ENCODE measurements at regions not wholly inside any gene's neighbourhood (a gene's known extent, or its start where the extent isn't known, plus 50 kb on each side); places are given as distances from the start of the nearest gene placed in this dataset.
"Not testable (repeated sequence)": the region's sequence is repeated elsewhere in the genome, so short reads cannot be mapped to it uniquely, and the experiment has no call there.

- DNase-seq (ENCODE audit: low read depth, low spot score), result no peak
- H3K4me3 ChIP-seq (ENCODE audit: low read depth, low read length), result no peak overlapping the region
- in situ Hi-C loops (cut with HindIII; ENCODE audit: low sequenced_read_pairs), result no loop called here
- TF ChIP-seq CTCF (IDR thresholded peaks at IDR 0.05; ENCODE audit: low read depth, low read length), result no peak
Observed at GRCh38 chr2:126269911-126270310, 386.0 kb upstream of the GYPC start.

DNA sequence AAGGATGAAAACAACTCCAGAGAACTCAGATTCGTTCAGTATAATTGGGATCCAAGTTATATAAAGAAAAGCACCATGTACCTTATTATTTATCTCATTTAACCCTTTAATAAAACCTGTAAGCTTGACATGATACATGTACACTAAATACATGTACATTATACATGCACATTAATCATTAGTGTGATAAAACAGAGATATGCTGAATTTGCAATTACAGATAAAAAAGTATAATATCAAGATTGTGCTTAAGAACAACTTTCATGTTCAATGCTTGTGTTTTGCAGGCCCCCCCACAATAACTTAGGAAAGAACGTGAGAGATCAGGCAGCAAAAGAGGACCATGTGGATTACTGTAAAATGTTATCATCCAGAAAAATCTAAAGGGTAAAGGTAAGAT, 385.4 kb upstream of the GYPC start:
- H3K4me3 ChIP-seq (ENCODE audit: low read depth, low read length), result no peak overlapping the region
- no peak for TF ChIP-seq CTCF (IDR thresholded peaks at IDR 0.05; ENCODE audit: low read depth, low read length)
- in situ Hi-C loops (cut with HindIII; ENCODE audit: low sequenced_read_pairs), result no loop called here
- no peak for DNase-seq (ENCODE audit: low read depth, low spot score)

DNA sequence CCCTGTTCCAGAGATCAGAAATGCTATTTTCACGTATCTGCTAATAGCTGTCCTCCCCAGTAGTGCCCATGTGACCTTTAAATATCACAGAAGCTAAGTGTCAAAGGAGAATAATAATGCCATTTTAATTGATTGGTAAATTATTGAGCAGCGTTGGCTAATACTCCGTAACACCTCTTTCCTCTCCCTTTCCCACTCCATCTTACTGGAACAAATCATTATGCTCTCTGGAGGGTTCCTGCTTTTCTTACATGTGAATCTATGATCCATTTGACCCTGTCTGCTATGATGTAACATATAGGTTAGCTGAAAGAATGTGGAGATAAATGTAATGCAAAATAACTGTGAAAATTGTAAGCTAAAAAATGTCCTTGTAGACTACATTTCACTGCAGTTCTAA, 383.6 kb upstream of the GYPC start:
- no peak for TF ChIP-seq CTCF (IDR thresholded peaks at IDR 0.05; ENCODE audit: low read depth, low read length)
- no peak for DNase-seq (ENCODE audit: low read depth, low spot score)
- H3K4me3 ChIP-seq (ENCODE audit: low read depth, low read length), result no peak overlapping the region
- in situ Hi-C loops (cut with HindIII; ENCODE audit: low sequenced_read_pairs), result no loop called here

GRCh38 chr2:126275098-126275497, 380.9 kb upstream of the GYPC start:
- DNase-seq (ENCODE audit: low read depth, low spot score), result no peak
- in situ Hi-C loops (cut with HindIII; ENCODE audit: low sequenced_read_pairs), result no loop called here
- no peak for TF ChIP-seq CTCF (IDR thresholded peaks at IDR 0.05; ENCODE audit: low read depth, low read length)
- H3K4me3 ChIP-seq (ENCODE audit: low read depth, low read length), result no peak overlapping the region

- H3K4me3 ChIP-seq (ENCODE audit: low read depth, low read length); in situ Hi-C loops (cut with HindIII; ENCODE audit: low sequenced_read_pairs); DNase-seq (ENCODE audit: low read depth, low spot score): not testable (repeated sequence)
Observed at GRCh38 chr2:126276268-126276667, 379.7 kb upstream of the GYPC start.

- H3K4me3 ChIP-seq (ENCODE audit: low read depth, low read length), result no peak overlapping the region
- DNase-seq (ENCODE audit: low read depth, low spot score), result no peak
- in situ Hi-C loops (cut with HindIII; ENCODE audit: low sequenced_read_pairs), result no loop called here
- no peak for TF ChIP-seq CTCF (IDR thresholded peaks at IDR 0.05; ENCODE audit: low read depth, low read length)
Observed at GRCh38 chr2:126288362-126288761, 367.6 kb upstream of the GYPC start.

DNA sequence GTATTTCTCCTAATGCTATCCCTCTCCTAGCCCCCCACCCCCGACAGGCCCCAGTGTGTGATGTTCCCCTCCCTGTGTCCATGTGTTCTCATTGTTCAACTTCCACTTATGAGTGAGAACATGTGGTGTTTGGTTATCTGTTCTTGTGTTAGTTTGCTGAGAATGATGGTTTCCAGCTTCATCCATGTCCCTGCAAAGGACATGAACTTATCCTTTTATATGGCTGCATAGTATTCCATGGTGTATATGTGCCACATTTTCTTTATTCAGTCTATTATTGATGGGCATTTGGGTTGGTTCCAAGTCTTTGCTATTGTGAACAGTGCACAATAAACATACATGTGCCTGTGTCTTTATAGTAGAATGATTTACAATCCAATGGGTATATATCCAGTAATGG, 362.0 kb upstream of the GYPC start:
- H3K4me3 ChIP-seq (ENCODE audit: low read depth, low read length); in situ Hi-C loops (cut with HindIII; ENCODE audit: low sequenced_read_pairs); DNase-seq (ENCODE audit: low read depth, low spot score): not testable (repeated sequence)

DNA sequence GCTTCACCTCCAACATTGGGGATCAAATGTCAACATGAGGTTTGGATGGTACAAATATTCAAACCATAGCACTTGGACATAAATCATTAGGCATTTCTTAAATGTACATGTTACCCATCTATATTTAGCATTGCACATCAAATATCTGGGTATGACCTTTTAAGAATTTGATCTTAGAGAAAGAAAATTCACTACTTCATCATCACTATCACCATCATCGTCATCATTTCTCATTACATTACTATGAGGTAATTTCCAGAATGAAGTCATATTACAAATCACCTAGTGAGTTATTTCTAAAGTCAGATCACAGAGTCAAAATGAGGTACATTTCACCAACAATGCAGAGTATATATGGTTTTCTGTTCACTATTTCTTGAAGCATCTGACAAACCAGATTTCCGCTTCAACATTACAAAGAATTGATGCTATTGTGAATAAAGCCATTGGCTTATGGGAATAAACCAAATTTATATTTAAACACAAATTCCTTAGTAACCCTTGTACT, 356.4 kb upstream of the GYPC start:
- in situ Hi-C loops (cut with HindIII; ENCODE audit: low sequenced_read_pairs), result no loop called here
- no peak overlapping the region for H3K4me3 ChIP-seq (ENCODE audit: low read depth, low read length)
- DNase-seq (ENCODE audit: low read depth, low spot score), result no peak
- TF ChIP-seq CTCF (IDR thresholded peaks at IDR 0.05; ENCODE audit: low read depth, low read length), result no peak

All from astrocyte of the spinal cord (primary cell).